GM04504 (cell line): ENCODE measurements at regions not wholly inside any gene's neighbourhood (a gene's known extent, or its start where the extent isn't known, plus 50 kb on each side); places are given as distances from the start of the nearest gene placed in this dataset.
A peak's percentile ranks its signal among the peaks of the same experiment; 100 is the strongest.

Source experiments
- DNase-seq: peaks from one replicate; pipeline ENCODE4 v3.0.0-alpha.2; 2012; ENCODE audit warnings: low read depth

- DNase-seq = no peak
Observed at GRCh38 chr17:65405563-65405962, 155.9 kb downstream of the AXIN2 start.

GRCh38 chr17:65404761-65405160 lies 156.7 kb downstream of the AXIN2 start:
- DNase-seq = no peak

GRCh38 chr17:65403626-65404025 lies 157.8 kb downstream of the AXIN2 start:
- no peak for DNase-seq

DNA sequence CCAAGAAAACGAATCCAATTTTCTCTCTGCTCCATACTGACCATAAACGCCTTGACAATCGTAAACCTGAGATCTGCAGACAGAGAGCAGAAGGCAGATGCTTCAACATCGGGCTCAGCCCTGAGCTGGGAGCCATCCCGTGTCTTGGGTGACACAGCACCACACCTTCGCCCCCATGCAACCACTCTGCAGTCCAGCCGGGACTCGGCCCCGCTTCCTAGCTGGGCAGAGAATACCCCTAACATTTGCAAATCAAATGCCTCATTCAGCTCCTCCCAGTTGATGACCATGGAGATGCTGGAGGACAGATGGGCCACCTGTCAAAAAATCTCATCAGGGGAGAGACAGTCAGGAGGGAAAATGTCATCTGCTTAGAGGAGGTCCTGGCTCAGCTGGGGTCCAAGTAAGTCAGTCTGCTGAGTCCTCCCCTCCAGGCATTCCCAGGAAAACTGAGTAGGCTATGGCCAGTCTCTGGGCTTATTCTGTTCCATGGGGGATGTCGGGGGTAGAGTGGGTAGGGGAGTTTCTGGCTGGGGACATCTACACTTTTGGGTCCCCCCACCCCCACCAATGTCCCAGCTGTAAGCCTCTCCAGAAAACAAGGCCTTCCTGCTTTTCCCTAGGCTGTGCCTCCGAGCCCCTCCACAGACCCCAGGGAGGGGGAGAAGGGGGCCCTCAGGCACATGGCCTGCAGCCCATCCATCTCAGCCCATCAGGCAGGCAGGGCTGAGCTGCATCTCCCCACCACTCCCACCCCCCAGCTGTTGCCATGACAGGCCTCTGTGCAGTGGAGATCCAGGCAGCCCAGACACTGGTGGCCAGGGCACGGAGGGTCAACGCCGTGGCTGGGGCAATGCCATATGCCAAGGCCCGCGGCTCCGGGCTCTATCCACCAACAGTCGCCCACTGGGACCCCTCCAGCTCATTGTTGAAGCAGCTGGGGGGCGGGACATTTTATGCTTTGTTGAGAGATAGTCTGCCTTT lies 158.6 kb downstream of the AXIN2 start:
- no peak for DNase-seq

GRCh38 chr17:65401561-65401960 lies 159.9 kb downstream of the AXIN2 start:
- DNase-seq = no peak

DNA sequence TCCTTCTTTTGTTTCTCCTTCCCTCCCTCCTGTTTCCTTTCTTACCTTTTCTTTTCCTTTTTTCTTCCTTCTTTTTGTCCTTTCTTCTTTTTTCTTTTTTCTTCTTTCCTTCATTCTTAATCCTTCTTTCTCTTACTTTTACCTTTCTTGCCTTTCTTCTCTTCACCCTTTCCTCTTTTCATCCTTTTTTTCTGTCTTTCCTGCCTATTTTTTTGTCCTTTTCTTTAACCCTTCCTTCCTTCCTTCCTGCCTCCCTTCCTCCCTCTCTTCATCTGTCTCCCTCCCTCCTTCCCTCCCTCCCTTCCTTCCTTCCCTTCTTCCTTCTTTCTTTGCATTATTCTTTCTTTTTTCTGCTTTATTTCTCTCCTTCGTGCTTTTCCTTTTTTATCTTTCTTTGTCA lies 160.7 kb downstream of the AXIN2 start:
- DNase-seq = no peak

GRCh38 chr17:65398040-65398787 lies 163.2 kb downstream of the AXIN2 start:
- no peak for DNase-seq

DNA sequence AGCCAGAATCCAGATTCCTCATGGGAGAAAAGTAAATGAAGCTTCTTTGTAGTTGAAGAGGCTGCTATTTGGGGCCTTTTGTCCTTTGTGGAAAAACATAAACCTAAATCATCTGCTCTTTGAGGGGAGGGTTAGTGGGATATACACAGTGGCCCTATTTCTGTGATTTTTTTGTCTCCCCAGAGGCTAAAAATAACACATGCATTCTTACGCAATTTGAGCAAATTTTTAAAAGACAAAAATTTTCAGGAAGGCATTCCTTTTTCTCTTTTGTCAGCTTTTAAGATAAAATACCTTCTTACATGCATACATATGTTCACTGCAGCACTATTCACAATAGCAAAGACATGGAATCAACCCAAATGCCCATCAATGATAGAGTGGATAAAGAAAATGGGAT lies 165.5 kb downstream of the AXIN2 start:
- no peak for DNase-seq

GRCh38 chr17:65394811-65395472 lies 166.5 kb downstream of the AXIN2 start:
- no peak for DNase-seq

GRCh38 chr17:65393514-65393913 lies 167.9 kb downstream of the AXIN2 start:
- DNase-seq = no peak

DNA sequence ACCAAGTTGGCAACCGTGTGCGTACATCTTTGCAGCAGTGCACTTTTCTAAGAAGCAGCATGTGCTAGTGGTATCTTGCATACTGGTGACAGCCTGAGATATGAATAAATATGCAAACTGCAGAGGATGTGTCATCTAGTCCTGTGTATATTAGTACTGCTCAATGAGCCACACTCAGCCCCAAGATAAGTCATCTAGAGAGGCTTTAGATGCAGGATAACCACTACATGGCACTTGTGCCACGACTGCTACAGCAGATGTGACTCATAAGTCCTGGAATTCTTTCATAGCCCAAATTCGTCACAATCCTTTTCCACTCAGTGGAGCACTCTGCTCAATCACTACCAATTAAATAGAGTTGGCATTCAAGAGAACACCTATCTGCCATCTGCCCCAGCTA lies 171.5 kb downstream of the AXIN2 start:
- peak; percentile 55 for DNase-seq

DNA sequence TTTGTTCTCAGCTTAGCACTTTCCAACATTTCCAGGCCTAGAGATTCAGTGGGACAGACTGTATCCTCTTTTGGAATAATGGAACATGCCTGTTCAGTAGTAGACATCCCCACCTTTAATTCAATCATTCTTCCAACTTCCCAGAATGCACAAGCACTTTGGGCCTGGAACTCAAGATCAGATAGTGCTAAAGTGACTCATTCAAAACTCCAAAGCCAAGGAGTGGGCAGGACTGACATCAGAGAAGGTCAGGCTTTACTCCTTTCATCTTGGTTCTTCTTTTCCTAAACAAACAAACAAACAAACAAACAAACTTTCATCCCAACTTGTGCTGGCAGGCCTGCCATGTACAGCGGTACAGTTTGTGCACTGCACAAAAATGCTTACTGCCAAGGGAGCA lies 172.0 kb downstream of the AXIN2 start:
- DNase-seq = peak; percentile 19

DNA sequence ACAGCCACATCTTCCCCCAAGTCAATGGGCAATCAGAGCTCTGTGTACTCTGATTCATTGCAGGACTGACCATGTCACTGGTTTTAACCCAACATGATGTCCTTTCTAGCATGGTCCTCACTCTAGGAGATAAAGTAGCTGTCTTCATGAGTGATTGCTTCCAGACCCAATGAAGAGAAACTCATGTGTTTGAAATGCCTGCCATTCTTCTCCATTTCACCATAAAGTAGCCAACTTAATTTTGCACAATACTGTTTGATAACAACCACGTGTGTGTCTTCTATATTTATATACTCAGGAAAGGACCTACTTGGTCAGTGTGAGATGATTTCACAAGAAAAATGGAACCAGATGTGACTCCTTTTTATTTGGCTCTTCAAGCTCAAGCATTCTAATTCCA lies 172.5 kb downstream of the AXIN2 start:
- peak; percentile 65 for DNase-seq

GRCh38 chr17:65387322-65387721 lies 174.1 kb downstream of the AXIN2 start:
- DNase-seq = no peak

GRCh38 chr17:65385726-65386125 lies 175.7 kb downstream of the AXIN2 start:
- DNase-seq = no peak

- no peak for DNase-seq
Observed at GRCh38 chr17:65385071-65385470, 176.4 kb downstream of the AXIN2 start.

DNA sequence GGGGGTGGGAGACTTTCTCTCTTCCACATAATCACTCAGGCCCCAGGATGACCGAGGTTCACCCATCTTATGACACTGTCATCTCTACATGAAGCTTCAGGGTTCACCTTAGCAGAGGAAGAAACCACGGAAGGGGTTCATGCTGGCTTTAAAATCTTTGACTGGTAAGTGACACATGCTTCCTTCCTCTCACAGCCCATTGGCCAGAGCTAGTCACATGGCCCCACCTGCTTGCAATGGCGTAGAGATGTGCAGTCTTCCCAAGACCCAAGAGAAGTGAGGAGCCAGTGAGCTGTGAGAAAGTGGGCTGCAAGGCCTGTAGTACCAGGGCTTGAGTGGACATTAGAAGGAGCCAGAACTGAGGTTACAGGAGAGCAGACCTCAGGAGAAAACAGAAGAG lies 180.3 kb downstream of the AXIN2 start:
- no peak for DNase-seq

- no peak for DNase-seq
Observed at GRCh38 chr17:65374966-65375365, 186.5 kb downstream of the AXIN2 start.

DNA sequence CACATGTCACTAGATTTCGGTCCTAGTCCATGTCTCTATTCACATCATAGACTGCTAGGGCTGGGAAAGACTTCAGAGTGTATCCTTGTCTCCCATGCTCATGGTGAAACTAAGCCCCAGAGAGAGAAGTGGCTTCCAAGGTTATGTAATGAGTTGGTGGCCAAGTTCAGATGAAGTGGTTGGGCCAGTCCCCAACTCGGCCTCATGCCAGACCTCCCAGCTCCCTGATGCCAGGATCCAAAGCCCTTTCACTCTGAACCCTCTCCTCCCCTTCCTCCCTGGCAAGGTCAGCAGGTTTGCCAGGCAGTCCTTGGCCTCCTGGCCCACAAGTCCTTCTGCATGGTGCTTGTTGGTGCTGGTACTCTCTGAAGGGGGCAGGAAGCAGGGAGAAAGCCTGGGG lies 189.7 kb downstream of the AXIN2 start:
- DNase-seq = no peak

GRCh38 chr17:65370669-65371131 lies 190.7 kb downstream of the AXIN2 start:
- no peak for DNase-seq

DNA sequence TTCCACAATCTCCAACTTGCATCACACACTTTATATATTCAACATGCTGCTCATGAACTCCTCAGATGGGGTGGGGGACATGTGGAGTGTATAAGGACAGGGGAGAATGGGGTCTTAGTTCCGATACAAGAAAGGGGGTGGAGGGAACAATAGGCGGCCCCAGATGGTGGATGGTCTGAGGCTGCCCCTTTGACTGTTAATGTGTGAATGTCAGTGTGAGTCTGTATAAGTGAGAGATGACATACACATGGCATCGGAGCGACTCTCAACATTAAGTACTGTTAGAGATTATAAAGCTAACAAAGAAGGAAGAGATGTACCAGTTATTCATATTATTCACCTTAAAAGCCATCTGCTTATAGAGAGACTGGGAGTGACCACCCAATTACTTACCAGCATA lies 193.1 kb downstream of the AXIN2 start:
- DNase-seq = no peak

DNA sequence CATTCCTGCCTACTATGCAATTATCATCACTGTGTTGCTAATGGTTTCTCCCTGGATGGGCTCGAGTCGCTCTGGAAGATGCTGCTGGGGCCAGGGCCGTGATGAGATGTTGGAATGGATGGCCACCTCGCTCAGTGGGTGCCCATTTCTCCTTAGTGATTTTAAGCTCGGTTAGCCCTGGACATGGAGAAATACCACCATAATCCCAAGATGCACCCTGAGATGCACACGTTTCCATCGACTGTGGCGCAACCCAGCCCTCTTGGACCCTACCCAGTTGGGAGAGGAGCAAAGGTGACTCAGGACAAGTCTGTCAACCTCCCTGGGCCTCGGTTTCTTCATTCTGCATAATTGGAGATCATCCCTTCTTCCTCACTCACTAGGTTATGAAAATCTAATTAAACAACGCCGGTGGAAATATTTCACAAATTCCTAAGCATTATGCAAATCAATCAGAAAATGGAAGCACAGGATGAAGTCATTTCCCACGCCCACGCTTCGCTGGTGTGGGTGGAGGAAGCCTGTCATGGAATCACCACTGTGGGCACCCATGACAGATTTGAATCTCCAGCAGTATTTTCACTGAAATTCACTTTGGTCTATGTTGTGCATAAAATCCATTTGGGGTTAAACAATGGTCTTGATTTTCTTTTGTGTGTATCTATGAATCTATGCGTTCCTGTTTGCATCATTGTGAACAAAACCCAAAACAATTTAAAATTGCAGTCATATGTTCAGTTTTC lies 195.2 kb downstream of the AXIN2 start:
- no peak for DNase-seq
